ENCODE measurements at regions not wholly inside any gene's neighbourhood (a gene's known extent, or its start where the extent isn't known, plus 50 kb on each side); places are given as distances from the start of the nearest gene placed in this dataset.

GRCh38 chr1:8112611-8113261, 86.6 kb upstream of the ERRFI1 start:
- no peak for TF ChIP-seq EZH2phosphoT487 (IDR thresholded peaks at IDR 0.05; ENCODE audit: borderline replicate concordance, low read length)
- TF ChIP-seq, protein P1, sequence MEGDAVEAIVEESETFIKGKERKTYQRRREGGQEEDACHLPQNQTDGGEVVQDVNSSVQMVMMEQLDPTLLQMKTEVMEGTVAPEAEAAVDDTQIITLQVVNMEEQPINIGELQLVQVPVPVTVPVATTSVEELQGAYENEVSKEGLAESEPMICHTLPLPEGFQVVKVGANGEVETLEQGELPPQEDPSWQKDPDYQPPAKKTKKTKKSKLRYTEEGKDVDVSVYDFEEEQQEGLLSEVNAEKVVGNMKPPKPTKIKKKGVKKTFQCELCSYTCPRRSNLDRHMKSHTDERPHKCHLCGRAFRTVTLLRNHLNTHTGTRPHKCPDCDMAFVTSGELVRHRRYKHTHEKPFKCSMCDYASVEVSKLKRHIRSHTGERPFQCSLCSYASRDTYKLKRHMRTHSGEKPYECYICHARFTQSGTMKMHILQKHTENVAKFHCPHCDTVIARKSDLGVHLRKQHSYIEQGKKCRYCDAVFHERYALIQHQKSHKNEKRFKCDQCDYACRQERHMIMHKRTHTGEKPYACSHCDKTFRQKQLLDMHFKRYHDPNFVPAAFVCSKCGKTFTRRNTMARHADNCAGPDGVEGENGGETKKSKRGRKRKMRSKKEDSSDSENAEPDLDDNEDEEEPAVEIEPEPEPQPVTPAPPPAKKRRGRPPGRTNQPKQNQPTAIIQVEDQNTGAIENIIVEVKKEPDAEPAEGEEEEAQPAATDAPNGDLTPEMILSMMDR (IDR thresholded peaks at IDR 0.05; ENCODE audit: low read depth, low read length, poor library complexity, severe bottlenecking): no peak
- Histone ChIP-seq H3K9me2 (replicated peaks; ENCODE audit: control insufficient read depth, low read length) (no peaks in the 10 kb centered on the region), H3K27ac (ENCODE audit: low read depth, low read length) (no peak overlapping the region)

GRCh38 chr1:8111560-8111959, 85.5 kb upstream of the ERRFI1 start:
- no peak for TF ChIP-seq EZH2phosphoT487 (IDR thresholded peaks at IDR 0.05; ENCODE audit: borderline replicate concordance, low read length)
- TF ChIP-seq, protein P1 (IDR thresholded peaks at IDR 0.05; ENCODE audit: low read depth, low read length, poor library complexity, severe bottlenecking): no peak
- no peak overlapping the region for H3K4me2 ChIP-seq (ENCODE audit: low read length)
- H3K9me3 ChIP-seq (ENCODE audit: control insufficient read depth, insufficient read depth, low read length): no peaks in the 10 kb centered on the region
- no peak overlapping the region for H3K4me3 ChIP-seq (ENCODE audit: low read length)
- no peaks in the 10 kb centered on the region for H3F3A ChIP-seq (ENCODE audit: control insufficient read depth, insufficient read depth)
- H3K79me2 ChIP-seq (ENCODE audit: control insufficient read depth, low read length): no peaks in the 10 kb centered on the region
- H3K36me3 ChIP-seq (ENCODE audit: control insufficient read depth, low read length): no peaks in the 10 kb centered on the region
- H3K27ac ChIP-seq (ENCODE audit: low read depth, low read length): no peak overlapping the region
- no peaks in the 10 kb centered on the region for H4K20me1 ChIP-seq (ENCODE audit: control insufficient read depth, insufficient read depth, low read depth, low read length)
- no peaks in the 10 kb centered on the region for H3K27me3 ChIP-seq (ENCODE audit: control insufficient read depth, low read length)
- H3K4me1 ChIP-seq (ENCODE audit: control insufficient read depth, low read length): no peaks in the 10 kb centered on the region
- no peaks in the 10 kb centered on the region for H3K9me2 ChIP-seq (replicated peaks; ENCODE audit: control insufficient read depth, low read length)

More at GRCh38 chr1:8112611-8113261, 86.6 kb upstream of the ERRFI1 start:
- H3F3A ChIP-seq (ENCODE audit: control insufficient read depth, insufficient read depth): no peaks in the 10 kb centered on the region
- H3K4me3 ChIP-seq (ENCODE audit: low read length): no peak overlapping the region
- no peaks in the 10 kb centered on the region for H3K36me3 ChIP-seq (ENCODE audit: control insufficient read depth, low read length)
- H3K4me2 ChIP-seq (ENCODE audit: low read length): no peak overlapping the region
- no peaks in the 10 kb centered on the region for H3K9me3 ChIP-seq (ENCODE audit: control insufficient read depth, insufficient read depth, low read length)
- no peaks in the 10 kb centered on the region for H4K20me1 ChIP-seq (ENCODE audit: control insufficient read depth, insufficient read depth, low read depth, low read length)
- H3K4me1 ChIP-seq (ENCODE audit: control insufficient read depth, low read length): no peaks in the 10 kb centered on the region
- H3K79me2 ChIP-seq (ENCODE audit: control insufficient read depth, low read length): no peaks in the 10 kb centered on the region
- H3K27me3 ChIP-seq (ENCODE audit: control insufficient read depth, low read length): no peaks in the 10 kb centered on the region

DNA sequence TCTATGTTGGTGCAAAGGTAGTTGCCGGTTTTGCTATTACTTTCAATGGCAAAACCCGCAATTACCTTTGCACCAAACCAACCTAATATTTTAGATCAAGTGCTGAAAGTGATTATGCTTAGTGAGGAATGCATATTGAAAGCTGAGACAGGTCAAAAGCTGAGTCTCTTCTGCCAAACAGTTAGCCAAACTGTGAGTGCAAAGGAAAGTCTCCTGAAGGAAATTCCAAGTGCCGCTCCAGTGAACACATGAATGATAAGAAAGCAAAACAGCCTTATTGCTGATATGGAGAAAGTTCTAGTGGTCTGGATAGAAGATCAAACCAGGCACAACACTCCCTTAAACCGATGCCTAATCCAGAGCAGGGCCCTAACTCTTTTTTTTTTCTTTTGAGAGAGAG, 83.1 kb upstream of the ERRFI1 start:
- TF ChIP-seq, protein P1 (IDR thresholded peaks at IDR 0.05; ENCODE audit: low read depth, low read length, poor library complexity, severe bottlenecking): no peak
- TF ChIP-seq EZH2phosphoT487 (IDR thresholded peaks at IDR 0.05; ENCODE audit: borderline replicate concordance, low read length): no peak
- no peaks in the 10 kb centered on the region for H3K9me2 ChIP-seq (replicated peaks; ENCODE audit: control insufficient read depth, low read length)
- H3K36me3 ChIP-seq (ENCODE audit: control insufficient read depth, low read length): no peaks in the 10 kb centered on the region
- H3K27ac ChIP-seq (ENCODE audit: low read depth, low read length): no peak overlapping the region
- no peaks in the 10 kb centered on the region for H3K4me1 ChIP-seq (ENCODE audit: control insufficient read depth, low read length)
- no peak overlapping the region for H3K4me2 ChIP-seq (ENCODE audit: low read length)
- H3K9me3 ChIP-seq (ENCODE audit: control insufficient read depth, insufficient read depth, low read length): no peaks in the 10 kb centered on the region
- no peaks in the 10 kb centered on the region for H3F3A ChIP-seq (ENCODE audit: control insufficient read depth, insufficient read depth)
- no peak overlapping the region for H3K4me3 ChIP-seq (ENCODE audit: low read length)
- H3K27me3 ChIP-seq (ENCODE audit: control insufficient read depth, low read length): no peaks in the 10 kb centered on the region
- no peaks in the 10 kb centered on the region for H3K79me2 ChIP-seq (ENCODE audit: control insufficient read depth, low read length)
- H4K20me1 ChIP-seq (ENCODE audit: control insufficient read depth, insufficient read depth, low read depth, low read length): no peaks in the 10 kb centered on the region
